Memory B cell (primary cell): ENCODE measurements at regions not wholly inside any gene's neighbourhood (a gene's known extent, or its start where the extent isn't known, plus 50 kb on each side); places are given as distances from the start of the nearest gene placed in this dataset.
A peak's percentile ranks its signal among the peaks of the same experiment; 100 is the strongest.

Source experiments
- ATAC-seq: fragments of 150-1000 bp; cut with Tn5 transposase; 2 replicates; pipeline ENCODE4 v1.10.0; 2021; ENCODE audit warnings: low read depth, mild to moderate bottlenecking, moderate library complexity
- DNase-seq, 2 donors: peaks; one replicate each; pipeline ENCODE4 v3.0.0; 2022; ENCODE audit warnings: low spot score in 2 of 2
- H3K27ac Mint-ChIP-seq: one replicate; pipeline ENCODE4 v1.8.0; 2022; ENCODE audit warnings: mild to moderate bottlenecking, moderate library complexity, mixed read lengths
- H3K27me3 Mint-ChIP-seq: one replicate; pipeline ENCODE4 v1.8.0; 2022; ENCODE audit warnings: mixed read lengths
- H3K36me3 Mint-ChIP-seq: one replicate; pipeline ENCODE4 v1.8.0; 2022; ENCODE audit warnings: mild to moderate bottlenecking, mixed read lengths
- H3K4me1 Mint-ChIP-seq: one replicate; pipeline ENCODE4 v1.8.0; 2022; ENCODE audit warnings: mixed read lengths
- H3K4me3 Mint-ChIP-seq: one replicate; pipeline ENCODE4 v1.8.0; 2022; ENCODE audit warnings: mild to moderate bottlenecking, moderate library complexity, mixed read lengths
- H3K9me3 Mint-ChIP-seq: one replicate; pipeline ENCODE4 v1.8.0; 2022; ENCODE audit warnings: mixed read lengths

DNA sequence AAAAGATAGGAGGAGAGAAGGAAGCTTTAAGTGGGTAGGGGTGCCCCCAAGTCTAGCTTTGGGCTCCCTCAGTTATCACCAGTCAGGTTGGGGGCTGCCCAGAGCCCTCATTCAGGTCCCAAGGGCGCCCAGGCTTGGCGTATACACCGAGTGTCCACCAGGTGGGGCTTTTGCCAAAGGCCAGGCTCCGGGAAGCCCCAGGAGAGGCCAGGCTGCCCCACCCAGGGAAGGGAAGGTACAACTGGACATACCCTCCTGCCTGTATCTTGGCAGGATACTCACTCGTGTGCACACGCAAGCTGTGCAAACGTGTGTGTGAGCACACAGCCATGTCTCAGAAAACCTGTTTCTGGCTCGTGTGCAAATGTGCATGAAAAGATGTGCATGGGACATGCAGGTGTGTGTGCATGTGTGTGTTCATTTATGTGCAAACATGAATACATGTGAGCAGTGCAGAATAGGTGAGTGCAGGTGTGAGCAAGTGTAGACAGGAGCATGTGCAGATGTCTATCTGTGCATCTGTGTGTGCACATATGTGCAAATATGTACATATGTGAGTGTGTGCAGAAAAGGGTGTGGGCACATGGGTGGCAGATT is 103.9 kb upstream of the MYL2 start:
- DNase-seq = no peak
- Mint-ChIP-seq H3K4me3 (no peak overlapping the region), H3K9me3 (no peaks in the 10 kb centered on the region), H3K36me3 (no peaks in the 10 kb centered on the region), H3K27me3 (peaks cover 26% of the 10 kb centered on the region), H3K27ac (no peak overlapping the region), H3K4me1 (peaks cover 3% of the 10 kb centered on the region)
- ATAC-seq = peak; percentile 48

DNA sequence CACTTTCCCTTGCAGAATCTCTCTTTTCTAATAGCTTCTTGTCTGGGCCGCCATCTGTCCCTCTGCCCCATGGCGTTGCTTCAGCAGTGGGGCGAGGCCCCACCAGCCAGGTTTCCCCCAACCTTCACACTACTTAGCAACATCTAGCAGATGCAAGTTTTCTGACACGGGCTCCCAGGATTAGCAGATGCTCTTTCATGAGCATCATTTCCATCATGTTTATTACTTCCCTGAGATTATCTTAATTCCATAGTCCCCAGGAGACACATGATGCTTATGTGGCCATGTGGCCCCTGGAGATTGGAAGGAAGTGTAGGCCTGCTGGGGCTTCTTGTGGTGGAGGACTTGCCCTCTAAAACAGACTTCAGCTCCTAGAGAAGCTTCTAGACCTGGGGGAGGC is 102.0 kb upstream of the MYL2 start:
- H3K9me3 Mint-ChIP-seq = peaks cover 2% of the 10 kb centered on the region
- H3K27me3 Mint-ChIP-seq = peaks cover 28% of the 10 kb centered on the region
- no peak overlapping the region for H3K4me3 Mint-ChIP-seq
- no peaks in the 10 kb centered on the region for H3K36me3 Mint-ChIP-seq
- DNase-seq (no peak), ATAC-seq (no peak)
- H3K4me1 Mint-ChIP-seq = peaks cover 6% of the 10 kb centered on the region
- no peak overlapping the region for H3K27ac Mint-ChIP-seq

DNA sequence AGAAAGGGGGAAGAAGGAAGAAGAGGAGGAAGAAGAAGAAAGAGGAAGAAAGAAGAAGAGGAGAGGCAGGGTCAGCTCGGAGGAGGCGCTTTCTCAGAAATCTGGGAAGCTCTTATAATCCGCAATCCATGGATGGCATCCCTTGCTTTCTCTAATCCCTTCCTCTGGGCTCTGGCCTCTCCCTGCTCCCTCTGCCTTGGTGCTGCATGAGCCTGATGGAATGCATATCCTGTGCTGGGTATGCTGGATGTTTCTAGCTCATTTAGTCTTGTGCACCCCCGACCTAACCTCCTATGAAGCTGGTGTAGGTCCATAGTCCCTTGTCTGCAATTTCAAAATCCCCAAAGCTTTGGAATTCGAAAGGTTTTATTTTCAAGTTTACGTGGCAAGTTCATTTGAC is 94.2 kb upstream of the MYL2 start:
- Mint-ChIP-seq H3K4me3 (no peak overlapping the region), H3K9me3 (peaks cover 10% of the 10 kb centered on the region), H3K27ac (no peak overlapping the region), H3K36me3 (no peaks in the 10 kb centered on the region), H3K27me3 (peaks cover 24% of the 10 kb centered on the region), H3K4me1 (peaks cover 3% of the 10 kb centered on the region)
- ATAC-seq (no peak), DNase-seq (no peak)

DNA sequence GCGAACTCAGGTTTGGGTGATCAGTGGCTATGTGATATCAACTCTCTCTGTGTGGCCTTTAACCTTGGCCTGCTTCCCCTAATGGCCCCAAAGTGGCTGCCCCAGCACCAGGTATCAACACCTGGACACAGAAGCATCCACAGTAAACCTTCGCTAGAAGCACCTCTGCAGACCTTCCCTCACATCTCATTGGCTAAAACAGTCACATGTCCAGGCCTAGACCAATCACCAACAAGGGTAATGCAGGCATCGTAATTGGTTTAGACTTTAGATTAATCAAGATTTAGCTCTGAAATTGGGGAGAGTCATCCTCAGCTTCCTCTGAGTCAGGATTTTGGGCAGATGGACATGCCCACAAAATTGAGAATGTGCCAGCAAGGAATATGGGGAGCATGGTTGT is 92.5 kb upstream of the MYL2 start:
- Mint-ChIP-seq H3K36me3 (no peaks in the 10 kb centered on the region), H3K4me1 (peaks cover 1% of the 10 kb centered on the region), H3K27me3 (peaks cover 23% of the 10 kb centered on the region), H3K27ac (no peak overlapping the region), H3K9me3 (peaks cover 9% of the 10 kb centered on the region), H3K4me3 (no peak overlapping the region)
- no peak for ATAC-seq
- DNase-seq = no peak

DNA sequence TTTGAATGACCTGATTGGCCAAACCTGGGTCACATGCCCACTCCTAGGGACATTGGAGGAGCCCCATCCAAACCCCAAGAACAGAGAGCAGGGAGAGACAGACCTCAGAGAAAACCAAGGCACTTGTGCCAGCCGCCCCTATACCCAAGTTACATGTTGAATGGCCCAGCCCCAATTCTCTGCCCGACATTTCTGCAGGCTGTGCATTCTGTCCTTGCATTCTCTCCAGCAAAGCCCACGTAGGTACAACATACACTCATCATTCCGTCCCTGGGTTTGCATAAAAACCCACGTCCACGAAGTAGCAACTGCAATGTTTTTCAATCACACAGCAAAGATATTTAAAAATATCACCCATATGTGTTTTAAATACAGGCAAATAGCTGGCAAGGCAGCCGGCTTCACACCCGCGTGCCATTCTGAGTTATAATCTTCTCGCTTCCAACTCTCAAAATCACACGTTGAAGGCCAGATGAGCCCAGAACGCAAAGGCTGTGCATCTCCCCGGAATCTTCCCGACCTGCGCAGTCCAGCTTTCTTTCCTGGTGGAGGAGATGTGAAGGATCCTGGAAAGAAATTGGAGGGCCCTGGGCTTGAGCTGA is 91.7 kb upstream of the MYL2 start:
- ATAC-seq = no peak
- H3K4me3 Mint-ChIP-seq = no peak overlapping the region
- H3K27me3 Mint-ChIP-seq = peaks cover 24% of the 10 kb centered on the region
- DNase-seq = no peak
- peaks cover 8% of the 10 kb centered on the region for H3K9me3 Mint-ChIP-seq
- H3K4me1 Mint-ChIP-seq = no peaks in the 10 kb centered on the region
- H3K27ac Mint-ChIP-seq = no peak overlapping the region
- H3K36me3 Mint-ChIP-seq = no peaks in the 10 kb centered on the region

DNA sequence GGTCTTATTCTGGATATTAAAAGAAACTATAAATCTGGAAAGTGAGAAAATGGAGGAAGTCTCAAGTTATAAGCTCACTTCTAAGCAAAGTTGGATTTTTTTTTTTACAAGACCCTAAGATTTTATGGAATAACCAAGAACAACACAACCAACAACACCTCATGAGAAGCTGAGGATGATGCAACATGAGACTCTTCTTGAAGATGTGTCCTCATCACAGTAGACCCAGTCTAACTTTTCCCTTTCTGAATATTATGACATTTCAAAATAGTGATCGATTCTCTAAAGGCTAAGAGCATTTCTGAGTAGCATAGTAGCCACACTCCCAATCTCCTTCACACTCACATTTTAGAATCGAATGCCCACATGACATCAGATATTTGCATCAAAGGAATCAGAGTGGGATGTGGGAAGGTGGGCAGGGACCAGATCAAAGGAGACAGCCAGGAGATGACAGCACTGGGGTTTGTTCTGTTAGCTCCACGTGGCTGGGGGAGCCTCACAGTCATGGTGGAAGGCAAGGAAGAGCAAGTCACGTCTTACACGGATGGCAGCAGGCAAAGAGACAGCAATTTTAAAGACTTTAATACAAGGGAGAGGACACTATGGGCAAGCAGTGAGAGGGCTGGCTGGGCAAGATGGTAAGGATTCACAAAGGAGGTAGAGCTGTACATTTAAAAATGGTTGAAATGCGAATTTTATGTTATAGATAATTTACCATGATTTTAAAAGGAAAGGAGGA is 90.7 kb upstream of the MYL2 start:
- no peak for DNase-seq
- H3K9me3 Mint-ChIP-seq = peaks cover 8% of the 10 kb centered on the region
- H3K36me3 Mint-ChIP-seq = no peaks in the 10 kb centered on the region
- H3K4me1 Mint-ChIP-seq = no peaks in the 10 kb centered on the region
- no peak overlapping the region for H3K4me3 Mint-ChIP-seq
- H3K27me3 Mint-ChIP-seq = peaks cover 20% of the 10 kb centered on the region
- no peak overlapping the region for H3K27ac Mint-ChIP-seq
- ATAC-seq = no peak

DNA sequence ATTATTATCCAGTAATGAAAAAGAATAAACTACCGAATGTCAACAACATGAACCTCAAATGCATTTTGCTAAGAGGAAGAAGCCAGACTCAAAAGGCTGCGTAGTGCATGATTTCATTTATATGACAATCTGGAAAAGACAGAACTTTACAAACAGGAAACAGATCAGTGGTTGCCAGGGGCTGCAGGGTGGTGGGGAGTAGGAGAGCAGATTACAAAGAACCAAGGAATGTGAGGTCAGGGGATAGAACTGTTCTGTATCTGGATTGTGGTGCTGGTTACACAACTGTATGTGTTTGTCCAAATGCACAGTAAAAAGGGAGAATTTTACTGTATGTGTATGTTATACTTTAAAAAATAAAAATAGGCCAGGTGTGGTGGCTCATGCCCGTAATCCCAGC is 89.7 kb upstream of the MYL2 start:
- Mint-ChIP-seq H3K27ac (no peak overlapping the region), H3K4me3 (no peak overlapping the region), H3K27me3 (peaks cover 22% of the 10 kb centered on the region), H3K36me3 (no peaks in the 10 kb centered on the region), H3K9me3 (peaks cover 8% of the 10 kb centered on the region), H3K4me1 (no peaks in the 10 kb centered on the region)
- DNase-seq (no peak), ATAC-seq (no peak)

DNA sequence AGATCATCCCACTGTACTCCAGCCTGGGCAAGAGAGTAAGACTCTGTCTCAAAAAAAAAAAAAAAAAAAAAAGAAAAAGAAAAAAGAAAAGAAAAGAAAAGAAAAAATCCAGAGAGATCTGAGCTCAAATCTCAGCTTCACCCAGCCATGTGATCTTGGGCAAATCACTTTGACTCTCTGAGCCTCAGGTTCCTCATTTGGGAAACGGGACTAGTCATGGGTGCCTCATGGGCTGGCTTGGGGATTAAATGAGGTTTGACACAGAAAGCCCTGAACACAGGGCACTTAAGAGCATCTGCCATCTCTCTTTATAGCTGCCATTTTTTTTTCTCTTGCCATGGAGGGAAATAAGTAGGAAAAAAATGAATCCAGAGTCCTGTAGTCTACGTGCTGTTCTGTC is 86.2 kb upstream of the MYL2 start:
- no peaks in the 10 kb centered on the region for H3K4me1 Mint-ChIP-seq
- DNase-seq (no peak), ATAC-seq (no peak)
- no peak overlapping the region for H3K27ac Mint-ChIP-seq
- H3K4me3 Mint-ChIP-seq = no peak overlapping the region
- H3K27me3 Mint-ChIP-seq = peaks cover 23% of the 10 kb centered on the region
- peaks cover 6% of the 10 kb centered on the region for H3K9me3 Mint-ChIP-seq
- no peaks in the 10 kb centered on the region for H3K36me3 Mint-ChIP-seq

DNA sequence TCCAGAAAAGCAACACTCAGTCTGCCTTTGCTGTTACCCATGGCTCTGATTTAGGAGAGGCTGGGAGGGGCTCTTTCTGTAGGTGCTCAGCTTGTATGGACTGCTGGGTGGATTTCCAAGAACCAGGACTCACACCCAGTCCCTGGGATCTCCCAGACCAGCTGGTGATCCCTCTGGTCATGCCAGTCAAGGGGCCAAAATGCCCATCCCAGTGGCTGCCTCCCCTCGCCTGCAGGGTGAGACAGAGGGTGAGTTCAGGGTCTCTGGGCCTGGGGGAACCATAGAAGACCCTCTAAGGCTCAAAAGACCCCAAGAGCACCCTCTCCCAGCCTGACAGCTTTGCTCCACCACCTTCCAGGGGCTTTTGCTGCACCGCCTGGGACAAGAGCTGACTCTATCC is 78.6 kb upstream of the MYL2 start:
- Mint-ChIP-seq H3K36me3 (no peaks in the 10 kb centered on the region), H3K4me1 (no peaks in the 10 kb centered on the region), H3K9me3 (peaks cover 5% of the 10 kb centered on the region), H3K27ac (no peak overlapping the region), H3K27me3 (peaks cover 9% of the 10 kb centered on the region), H3K4me3 (no peak overlapping the region)
- no peak for ATAC-seq
- no peak for DNase-seq

DNA sequence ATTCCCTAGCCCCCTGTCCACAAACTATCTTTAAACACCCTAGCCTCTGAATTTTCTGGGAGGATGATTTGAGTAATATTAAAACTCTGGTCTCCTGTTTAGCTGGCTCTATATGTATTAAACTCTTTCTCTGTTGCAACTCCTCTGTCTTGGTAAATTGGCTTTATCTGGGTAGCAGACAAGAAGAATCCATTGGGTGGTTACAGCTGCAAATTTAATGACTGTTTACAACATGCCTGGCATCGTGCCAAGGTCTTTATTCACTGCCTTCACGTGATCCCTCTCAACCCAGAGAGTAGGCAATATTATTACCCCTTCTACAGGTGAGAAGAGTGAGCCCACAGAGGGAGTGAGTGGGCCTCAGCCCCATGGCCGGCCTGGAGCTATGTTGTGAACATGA is 77.8 kb upstream of the MYL2 start:
- Mint-ChIP-seq H3K27ac (no peak overlapping the region), H3K27me3 (peaks cover 16% of the 10 kb centered on the region), H3K36me3 (no peaks in the 10 kb centered on the region), H3K9me3 (peaks cover 5% of the 10 kb centered on the region), H3K4me1 (no peaks in the 10 kb centered on the region), H3K4me3 (no peak overlapping the region)
- ATAC-seq (no peak), DNase-seq (no peak)

DNA sequence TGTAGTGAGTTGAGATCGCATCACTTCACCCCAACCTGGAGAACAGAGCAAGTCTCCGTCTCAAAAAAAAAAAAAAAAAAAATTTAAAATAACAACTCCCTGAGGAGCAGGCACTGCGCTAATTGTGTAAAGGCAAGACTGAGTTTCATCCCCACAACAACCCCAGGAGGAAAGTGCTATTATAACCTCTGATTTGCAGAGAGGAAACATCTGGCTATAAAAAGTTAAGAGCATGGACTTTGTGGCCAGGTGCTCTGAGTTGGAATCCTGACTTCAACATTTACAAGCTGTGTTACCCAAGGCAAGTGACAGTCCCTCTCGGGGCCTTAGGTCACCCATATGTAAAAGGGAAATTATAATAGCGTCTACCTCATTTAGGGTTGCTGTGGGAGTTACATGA is 76.0 kb upstream of the MYL2 start:
- ATAC-seq (no peak), DNase-seq (no peak)
- Mint-ChIP-seq H3K4me3 (no peak overlapping the region), H3K4me1 (no peaks in the 10 kb centered on the region), H3K36me3 (peaks cover 3% of the 10 kb centered on the region), H3K27ac (no peak overlapping the region), H3K9me3 (peaks cover 5% of the 10 kb centered on the region), H3K27me3 (peaks cover 22% of the 10 kb centered on the region)

DNA sequence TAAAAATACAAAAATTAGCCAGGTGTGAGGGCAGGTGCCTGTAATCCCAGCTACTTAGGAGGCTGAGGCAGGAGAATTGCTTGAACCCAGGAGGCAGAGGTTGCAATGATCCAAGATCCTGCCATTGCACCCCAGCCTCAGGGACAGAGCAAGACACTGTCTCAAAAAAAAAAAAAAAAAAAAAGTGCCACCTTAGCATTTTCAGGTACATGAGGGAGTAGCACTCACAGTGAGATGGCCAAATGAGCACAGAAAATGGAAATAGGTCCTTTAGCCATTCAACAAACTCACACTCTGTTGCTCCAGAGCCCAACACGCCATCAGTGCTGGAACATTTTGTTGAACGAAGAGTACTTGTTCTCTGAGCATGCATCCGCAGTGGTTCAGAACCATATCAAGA is 75.2 kb upstream of the MYL2 start:
- Mint-ChIP-seq H3K4me3 (no peak overlapping the region), H3K36me3 (peaks cover 3% of the 10 kb centered on the region), H3K27ac (no peak overlapping the region), H3K27me3 (peaks cover 22% of the 10 kb centered on the region), H3K9me3 (peaks cover 5% of the 10 kb centered on the region), H3K4me1 (no peaks in the 10 kb centered on the region)
- ATAC-seq = no peak
- no peak for DNase-seq

DNA sequence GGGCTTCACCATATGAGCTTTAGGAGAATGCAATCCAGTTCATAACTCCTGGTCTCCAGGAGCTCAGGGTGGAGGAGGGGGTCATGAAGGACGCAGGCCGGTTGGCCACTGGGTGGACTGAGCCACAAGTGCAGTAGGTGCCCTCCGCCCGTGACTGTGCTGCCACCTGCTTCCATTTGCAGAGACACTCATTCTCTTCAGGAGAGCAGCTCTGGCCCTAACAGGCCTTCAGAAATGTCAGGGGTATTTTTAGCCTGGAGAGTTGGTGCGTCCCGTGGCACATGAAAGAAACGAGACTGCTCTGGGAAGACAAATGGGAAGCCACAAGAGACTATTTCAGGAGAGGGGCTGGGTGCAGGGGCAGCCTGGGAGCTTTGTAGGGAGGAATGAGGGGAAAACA is 74.6 kb upstream of the MYL2 start:
- ATAC-seq = no peak
- no peak overlapping the region for H3K27ac Mint-ChIP-seq

DNA sequence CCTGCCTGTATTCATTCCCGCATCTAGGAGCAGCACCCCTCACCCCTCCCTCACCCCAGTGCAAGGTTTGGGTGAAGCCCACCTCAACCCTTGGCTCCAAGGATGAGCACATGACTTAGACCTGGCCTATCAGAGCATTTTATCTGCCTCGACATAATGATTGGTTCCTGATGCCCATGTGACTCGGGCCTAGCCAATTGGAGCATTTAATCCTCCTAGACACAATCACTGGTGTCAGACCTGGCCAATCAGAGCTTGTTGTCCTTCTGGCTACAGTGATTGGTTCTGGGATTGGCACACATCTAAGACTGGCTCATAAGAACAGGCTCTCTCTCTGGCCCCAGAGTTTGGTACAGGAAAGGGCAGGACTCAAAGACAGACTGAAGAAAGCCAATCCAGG is 73.1 kb upstream of the MYL2 start:
- DNase-seq = no peak
- no peaks in the 10 kb centered on the region for H3K4me1 Mint-ChIP-seq
- peaks cover 3% of the 10 kb centered on the region for H3K9me3 Mint-ChIP-seq
- H3K27me3 Mint-ChIP-seq = peaks cover 22% of the 10 kb centered on the region
- no peak overlapping the region for H3K27ac Mint-ChIP-seq
- H3K4me3 Mint-ChIP-seq = no peak overlapping the region
- peaks cover 3% of the 10 kb centered on the region for H3K36me3 Mint-ChIP-seq
- no peak for ATAC-seq

More for the DNA sequence above, 74.6 kb upstream of the MYL2 start:
- no peak for DNase-seq
- H3K27me3 Mint-ChIP-seq = peaks cover 21% of the 10 kb centered on the region
- H3K4me3 Mint-ChIP-seq = no peak overlapping the region
- H3K36me3 Mint-ChIP-seq = peaks cover 3% of the 10 kb centered on the region
- peaks cover 5% of the 10 kb centered on the region for H3K9me3 Mint-ChIP-seq
- H3K4me1 Mint-ChIP-seq = no peaks in the 10 kb centered on the region

DNA sequence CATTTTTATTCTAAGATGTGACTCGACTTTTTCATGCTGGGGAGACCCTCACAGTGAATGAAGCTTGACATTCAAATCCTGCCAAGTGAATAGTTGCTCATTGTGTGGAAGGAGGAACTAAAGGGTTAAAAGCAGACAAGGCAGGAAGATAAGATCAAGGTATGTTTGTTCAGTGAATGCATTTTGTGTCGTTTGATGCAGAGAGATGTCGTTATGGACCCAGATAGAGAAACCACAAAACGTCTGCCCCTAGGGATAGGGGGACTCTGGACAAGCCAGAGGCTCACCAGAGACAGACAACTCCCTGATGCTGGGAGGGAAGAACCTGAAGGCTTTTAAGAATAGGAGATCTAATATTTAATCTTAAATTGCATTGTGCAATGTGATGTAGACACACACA is 72.5 kb upstream of the MYL2 start:
- H3K36me3 Mint-ChIP-seq = peaks cover 3% of the 10 kb centered on the region
- no peaks in the 10 kb centered on the region for H3K4me1 Mint-ChIP-seq
- peaks cover 25% of the 10 kb centered on the region for H3K27me3 Mint-ChIP-seq
- DNase-seq (no peak), ATAC-seq (no peak)
- H3K27ac Mint-ChIP-seq = no peak overlapping the region
- H3K4me3 Mint-ChIP-seq = no peak overlapping the region
- H3K9me3 Mint-ChIP-seq = no peaks in the 10 kb centered on the region
